Stimulated activated CD4-positive, alpha-beta T cell treated with anti-CD3 and anti-CD28 coated beads, Interleukin-12 subunit alpha, Interleukin-12 subunit beta, amount 100 ng/mL, for 48 hours (primary cell): ENCODE measurements at regions not wholly inside any gene's neighbourhood (a gene's known extent, or its start where the extent isn't known, plus 50 kb on each side); places are given as distances from the start of the nearest gene placed in this dataset.
"Not testable (repeated sequence)": the region's sequence is repeated elsewhere in the genome, so short reads cannot be mapped to it uniquely, and the experiment has no call there.

Experiments used
- DNase-seq, 3 donors: peaks; one replicate each; pipeline ENCODE4 v3.0.0-alpha.2; 2020; ENCODE audit warnings: low read depth in 2 of 3, low spot score in 1 of 3

DNA sequence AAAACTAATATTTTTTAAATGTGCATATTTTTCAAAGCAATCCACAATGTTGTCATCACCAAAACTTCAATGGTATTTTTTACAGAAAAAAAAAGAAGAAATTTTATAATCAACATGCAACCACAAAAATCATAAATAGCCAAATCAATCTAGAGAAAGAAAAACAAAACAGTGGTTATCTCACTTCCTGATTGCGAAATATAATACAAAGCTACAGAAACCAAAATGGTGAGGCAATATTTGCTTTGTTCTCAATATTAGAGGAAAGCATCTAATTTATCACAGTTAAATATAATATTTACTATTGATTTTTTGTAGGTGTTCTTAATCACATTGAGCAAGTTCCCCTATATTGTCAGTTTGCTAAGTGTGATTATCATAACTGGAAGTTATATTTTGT is 720.7 kb upstream of the ADGRB3 start:
- no peak for DNase-seq

DNA sequence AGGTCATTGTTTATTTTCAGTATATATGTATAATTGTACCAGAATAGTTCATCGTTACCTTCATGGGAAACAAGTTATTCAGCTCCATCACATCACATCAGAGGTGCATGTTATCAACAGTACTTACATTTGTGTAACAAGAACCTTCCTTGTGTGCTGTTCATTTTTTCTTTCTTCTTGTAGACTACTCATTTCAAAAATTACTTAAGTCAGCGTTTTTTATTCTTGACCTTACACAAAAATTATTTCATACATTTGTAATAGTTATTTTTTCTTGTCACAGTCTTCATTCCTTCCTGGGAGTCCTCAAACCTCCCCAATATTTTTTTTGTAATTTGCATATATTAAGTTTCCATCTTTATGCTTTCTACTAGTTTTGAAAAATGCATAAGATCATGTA is 725.7 kb upstream of the ADGRB3 start:
- DNase-seq, result no peak

DNA sequence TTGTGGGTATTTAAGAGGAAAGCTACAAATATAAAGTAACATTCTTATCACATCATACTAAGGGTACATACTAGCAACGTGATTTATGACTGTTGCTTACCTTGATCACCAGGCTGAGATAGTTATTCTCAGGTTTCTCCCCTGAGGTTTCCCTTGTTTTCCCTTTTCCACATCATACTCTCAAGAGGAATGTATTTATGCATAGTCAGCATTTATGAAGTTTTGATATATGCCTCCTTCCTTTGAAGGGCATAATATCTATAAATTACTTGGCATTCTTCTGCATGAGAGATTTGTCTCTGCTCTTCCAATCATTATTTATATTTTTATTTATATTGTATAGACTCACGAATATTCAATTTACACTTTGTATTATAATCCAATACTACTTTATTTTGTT is 726.7 kb upstream of the ADGRB3 start:
- no peak for DNase-seq

DNA sequence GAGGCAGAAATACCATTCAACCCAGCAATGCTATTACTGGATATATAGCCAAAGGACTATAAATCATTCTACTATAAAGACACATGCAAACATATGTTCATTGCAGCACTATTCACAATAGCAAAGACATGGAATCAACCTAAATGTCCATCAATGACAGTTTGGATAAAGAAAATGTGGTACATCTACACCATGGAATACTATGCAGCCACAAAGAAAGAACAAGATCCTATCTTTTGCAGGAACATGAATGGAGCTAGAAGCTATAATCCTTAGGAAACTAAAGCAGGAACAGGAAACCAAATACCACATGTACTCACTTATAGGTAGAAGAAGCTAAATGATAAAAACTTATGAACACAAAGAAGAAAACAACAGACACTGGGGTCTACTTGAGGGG is 730.3 kb upstream of the ADGRB3 start:
- not testable (repeated sequence) for DNase-seq

DNA sequence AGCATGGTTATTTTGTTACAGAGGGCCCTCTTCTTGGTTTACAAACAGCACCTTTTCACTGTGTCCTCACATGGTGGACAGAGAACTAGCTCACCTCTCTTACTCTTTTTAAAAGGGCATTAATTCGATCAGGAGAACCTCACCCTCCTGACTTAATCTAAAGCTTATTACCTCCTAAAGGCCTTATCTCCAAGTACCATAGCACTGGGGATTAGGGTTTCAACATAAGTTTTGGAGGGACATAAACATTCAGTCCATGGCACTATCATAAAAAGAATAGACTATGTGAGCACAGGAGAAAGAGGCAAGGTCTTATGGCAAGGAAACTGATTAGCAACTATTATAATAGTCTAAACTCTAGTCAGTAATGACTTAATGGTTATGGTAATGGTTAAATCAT is 736.2 kb upstream of the ADGRB3 start:
- no peak for DNase-seq

DNA sequence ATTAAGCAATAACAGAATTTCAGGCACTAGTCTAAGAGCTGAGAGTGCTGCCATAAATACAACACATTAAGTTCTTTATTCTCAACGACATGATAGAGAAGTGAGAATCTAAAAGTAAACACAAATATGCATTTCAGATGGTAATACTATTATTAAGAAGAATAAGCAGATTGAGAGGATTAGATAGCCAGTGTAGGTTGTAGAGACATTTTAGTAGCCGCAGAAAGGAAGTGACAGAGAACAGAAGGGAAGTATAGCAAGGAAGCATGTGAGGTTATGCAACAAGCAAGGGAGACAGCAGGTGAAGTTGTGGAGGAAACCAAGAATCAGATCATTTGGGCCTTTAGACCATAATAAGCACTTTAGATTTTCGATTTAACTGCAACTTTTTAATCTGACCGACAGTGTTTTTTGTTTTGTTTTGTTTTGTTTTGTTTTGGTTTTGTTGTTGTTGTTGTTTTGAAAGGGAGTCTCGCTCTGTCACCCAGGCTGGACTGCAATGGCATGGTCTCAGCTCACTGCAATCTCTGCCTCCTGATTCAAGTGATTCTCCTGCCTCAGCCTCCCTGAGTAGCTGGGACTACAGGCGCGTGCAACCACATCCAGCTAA is 737.0 kb upstream of the ADGRB3 start:
- no peak for DNase-seq

DNA sequence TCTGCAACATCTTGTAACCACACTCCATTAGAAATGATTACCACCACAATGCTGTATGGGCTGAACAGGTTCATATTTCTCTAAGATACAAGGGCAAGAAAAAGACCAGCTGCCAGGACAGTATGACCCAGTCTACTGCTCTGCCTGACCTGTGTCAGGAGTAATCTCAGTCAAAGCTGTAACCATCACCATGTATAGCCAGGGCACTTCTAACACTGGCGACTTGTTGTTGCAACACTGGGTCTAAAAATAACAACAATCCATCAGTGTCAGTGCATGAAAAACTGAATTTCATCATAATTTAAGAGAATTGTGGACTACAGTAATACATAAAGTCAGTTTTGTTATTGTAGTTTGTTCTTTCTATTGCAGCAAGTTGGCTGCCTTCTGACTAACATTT is 738.6 kb upstream of the ADGRB3 start:
- no peak for DNase-seq

DNA sequence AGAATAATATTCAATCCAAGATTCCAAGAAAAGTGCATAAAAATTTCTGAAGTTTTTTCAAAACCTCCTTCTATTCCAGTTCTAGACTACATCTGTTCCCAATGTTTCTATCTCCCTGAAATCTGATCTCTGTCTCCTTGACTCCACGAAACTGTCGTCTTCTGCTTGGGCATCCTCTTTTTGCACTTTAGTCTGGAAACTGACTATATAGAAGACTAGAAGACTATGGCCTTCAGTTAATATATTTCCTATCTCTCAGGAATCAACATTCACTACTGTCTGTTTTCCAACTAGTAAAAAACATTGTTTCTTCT is 745.4 kb upstream of the ADGRB3 start:
- DNase-seq, result no peak

DNA sequence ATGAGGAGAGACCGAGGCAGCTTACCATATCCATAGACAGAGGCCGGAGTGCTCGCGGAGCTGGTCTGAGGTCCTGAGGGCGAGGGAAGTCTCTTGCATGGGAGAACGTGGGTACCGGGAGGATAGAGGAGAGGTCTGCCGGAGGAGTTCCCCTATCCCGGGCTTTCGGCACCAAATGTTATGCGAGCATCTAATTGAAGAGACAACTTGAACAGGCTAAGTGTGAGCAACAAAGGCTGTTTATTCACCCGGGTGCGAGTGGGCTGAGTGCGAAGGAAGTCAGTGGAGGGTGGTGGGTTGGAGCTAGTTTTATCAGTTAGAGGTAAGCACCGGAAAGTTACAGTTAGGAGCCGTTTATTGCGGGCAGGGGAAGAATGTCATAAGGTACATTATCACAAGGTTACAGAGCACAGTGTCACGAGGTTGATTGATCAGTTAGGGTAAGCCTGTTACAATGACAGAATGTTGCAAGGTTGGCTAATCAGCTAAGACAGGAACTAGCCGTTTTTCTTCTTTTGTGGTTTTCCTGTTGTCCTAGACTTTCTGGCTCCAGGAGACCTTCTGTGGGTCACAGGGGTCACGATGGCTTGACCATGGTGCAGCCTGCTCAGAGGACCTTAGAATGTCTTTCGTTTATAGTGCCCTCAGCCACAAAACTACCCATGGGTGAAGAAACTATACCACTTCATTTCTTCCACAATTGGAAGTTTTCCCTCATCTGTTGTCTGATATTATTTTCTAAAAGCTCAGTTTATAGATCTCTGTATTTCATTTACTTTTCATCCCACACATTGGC is 746.0 kb upstream of the ADGRB3 start:
- no peak for DNase-seq

DNA sequence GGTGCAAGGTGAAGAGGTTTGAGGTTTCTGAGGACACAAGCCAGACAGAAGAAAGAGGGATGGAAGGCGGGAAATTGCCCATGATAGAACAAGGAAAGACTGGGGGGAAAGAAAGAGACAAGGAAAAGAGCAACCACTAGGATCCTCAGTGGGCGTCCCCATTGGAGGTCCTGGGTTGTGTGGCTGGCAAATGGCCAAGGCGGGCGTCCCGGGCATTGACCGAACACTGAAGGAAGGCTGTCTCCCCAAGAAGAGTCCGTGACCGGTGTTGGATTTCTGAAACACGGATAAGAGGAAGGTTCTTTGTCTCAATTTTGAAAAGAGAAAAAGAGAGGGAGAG is 746.6 kb upstream of the ADGRB3 start:
- DNase-seq, result no peak

DNA sequence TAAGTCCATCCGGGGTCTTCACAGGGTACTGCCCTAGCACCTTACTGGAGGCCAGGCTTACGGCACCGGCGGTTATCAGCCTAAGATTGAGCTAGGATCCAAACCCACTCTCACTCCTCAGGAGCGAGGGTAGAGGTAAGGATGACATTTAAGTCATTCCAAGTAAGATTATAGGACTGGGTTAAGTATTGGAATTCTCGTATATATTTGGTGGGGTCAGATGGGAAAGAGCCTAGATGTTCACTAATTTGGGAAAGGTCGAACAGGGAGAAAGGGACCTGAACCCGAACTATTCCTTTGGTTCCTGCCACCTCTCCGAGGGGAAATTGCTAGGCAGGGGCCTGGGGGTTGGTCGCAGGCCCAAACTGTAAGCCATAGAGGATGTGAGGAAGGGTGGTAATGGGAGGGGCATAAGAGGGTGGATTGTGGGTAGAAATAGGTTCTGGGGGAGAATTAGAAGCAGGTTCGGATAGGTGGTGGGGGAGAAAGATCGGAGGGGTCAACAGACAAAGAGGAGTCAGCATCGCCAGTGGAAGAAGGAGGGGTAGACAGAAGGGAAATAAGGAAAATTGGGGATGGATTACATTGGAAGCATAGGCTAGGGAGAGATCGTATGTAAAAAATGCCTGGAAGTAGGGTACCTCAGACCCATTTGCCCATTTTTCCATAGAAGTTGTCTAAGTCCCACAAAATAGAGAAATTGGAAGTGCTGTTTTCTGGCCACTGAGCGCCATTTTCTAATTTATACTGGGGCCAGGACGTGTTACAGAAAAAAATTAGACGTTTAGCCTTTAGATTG is 747.1 kb upstream of the ADGRB3 start:
- no peak for DNase-seq

DNA sequence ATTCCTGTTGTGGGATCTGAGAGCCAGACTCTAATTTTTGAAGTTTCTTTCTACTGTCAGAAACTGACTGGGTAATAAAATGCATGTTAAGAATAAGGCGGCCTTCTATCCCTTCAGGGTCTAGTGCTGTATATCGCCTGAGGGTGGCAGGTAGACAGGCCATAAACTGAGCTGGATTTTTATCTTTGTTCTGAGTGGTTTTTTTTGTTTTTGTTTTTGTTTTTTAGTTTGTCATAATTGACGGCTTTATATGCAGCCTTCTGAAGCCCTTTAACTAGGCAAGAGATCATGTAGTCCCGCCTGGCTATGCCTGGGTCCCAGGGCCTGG is 747.7 kb upstream of the ADGRB3 start:
- no peak for DNase-seq

DNA sequence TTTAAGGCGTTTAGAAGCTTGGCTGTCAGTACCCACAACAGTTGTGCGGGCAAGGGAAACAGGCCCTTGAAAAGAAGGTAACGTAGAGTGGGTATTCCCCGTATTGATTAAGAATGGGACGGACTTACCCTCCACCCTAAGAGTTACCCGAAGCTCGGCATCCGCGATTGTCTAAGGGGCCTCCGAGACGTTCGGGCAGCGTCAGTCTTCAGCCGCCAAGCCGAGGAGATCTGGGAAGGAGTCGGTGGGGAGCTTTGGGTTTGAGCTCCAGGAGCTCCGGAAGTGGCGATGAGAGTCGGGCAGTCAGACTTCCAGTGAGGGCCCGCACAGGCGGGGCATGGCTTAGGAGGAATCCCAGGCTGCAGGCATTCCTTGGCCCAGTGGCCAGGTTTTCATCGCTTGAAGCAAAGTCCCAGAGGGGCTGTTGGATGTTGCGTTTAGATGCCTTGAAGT is 748.2 kb upstream of the ADGRB3 start:
- DNase-seq, result no peak

DNA sequence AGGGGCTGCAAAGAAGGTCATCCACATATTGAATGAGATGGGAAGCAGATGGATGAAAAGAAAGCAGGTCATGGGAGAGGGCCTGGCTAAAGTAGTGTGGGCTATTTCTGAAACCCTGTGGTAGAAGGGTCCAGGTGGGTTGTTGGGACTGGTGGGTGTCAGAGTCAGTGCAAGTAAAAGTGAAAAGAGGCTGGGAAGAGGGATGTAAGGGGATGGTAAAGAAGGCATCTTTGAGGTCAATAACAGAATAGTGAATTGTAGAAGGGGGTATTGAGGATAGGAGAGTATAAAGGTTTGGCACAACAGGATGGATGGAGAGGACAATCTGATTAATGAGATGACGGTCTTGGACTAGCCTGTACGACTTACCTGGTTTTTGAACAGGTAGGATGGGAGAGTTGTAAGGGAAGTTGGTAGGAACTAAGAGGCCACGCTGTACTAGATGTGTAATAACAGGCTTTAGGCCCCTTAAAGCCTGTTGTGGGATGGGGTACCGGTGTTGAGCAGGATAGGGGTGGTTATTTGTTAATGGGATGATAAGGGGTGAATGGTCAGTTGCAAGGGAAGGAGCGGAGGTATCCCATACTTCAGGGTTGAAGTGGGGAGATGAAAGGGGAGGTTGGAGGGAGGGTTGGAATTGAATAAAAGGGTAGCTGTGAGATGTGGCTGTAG is 748.9 kb upstream of the ADGRB3 start:
- DNase-seq, result no peak

DNA sequence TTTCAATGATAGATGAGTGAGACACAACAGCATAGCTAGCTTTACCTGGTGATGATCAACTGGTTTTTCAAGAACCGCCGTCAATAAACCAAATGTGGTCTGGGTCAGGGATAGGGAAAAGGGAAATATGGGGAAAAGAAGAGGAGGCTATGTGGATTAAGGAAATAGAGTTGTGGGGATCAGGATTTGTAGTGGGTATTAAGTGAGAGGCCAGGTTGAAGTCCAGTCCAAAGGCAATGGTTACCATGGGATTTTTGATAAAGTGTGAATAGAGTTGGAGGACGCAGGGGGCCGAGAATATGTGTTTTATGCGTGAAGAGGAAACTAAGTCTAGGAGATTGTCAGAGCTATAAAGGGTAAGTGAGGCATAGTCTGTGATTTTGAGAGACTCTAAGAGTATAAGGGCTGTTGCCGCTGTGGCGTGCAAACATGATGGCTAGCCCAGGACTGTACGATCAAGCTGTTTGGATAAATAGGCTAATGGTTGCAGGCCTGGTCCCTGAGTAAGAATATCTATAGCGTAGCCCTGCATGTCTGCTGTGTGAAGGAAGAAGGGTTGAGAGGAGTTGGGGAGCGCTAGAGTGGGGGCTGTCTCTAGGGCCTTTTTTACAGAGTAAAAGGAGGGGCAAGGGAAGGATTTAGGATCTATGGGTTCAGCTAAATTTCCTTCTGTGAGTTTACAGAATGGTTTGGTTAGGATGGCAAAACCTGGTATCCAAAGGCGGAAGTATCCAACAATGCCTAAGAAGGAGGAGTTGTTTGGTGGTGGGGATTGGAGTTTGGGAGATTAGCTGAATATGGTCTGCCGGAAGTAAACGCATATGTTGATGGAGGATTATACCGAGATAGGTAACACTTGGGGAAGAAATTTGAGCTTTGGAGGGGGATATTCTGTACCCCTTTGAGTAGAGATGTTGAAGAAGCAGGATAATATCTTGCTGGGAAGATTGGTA is 749.7 kb upstream of the ADGRB3 start:
- DNase-seq, result no peak

DNA sequence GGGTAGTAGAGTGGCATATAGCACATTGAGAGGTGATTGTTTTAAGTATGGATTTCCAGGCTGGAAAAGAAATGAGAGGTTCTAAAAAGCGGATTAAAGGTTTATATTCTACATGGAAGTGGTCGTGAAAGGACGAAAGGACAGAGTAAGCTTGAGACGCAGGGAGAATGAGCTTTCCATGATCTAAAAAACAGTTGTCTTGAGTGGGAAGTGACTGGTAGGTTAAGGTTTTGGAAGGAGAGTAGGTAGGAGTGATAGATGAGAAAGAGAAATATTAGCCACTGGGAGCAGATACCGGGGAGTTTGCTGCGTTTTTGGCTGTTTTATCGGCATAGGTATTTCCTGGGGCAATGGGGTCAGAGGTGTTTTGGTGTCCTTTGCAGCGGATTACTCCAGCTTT is 750.6 kb upstream of the ADGRB3 start:
- no peak for DNase-seq

DNA sequence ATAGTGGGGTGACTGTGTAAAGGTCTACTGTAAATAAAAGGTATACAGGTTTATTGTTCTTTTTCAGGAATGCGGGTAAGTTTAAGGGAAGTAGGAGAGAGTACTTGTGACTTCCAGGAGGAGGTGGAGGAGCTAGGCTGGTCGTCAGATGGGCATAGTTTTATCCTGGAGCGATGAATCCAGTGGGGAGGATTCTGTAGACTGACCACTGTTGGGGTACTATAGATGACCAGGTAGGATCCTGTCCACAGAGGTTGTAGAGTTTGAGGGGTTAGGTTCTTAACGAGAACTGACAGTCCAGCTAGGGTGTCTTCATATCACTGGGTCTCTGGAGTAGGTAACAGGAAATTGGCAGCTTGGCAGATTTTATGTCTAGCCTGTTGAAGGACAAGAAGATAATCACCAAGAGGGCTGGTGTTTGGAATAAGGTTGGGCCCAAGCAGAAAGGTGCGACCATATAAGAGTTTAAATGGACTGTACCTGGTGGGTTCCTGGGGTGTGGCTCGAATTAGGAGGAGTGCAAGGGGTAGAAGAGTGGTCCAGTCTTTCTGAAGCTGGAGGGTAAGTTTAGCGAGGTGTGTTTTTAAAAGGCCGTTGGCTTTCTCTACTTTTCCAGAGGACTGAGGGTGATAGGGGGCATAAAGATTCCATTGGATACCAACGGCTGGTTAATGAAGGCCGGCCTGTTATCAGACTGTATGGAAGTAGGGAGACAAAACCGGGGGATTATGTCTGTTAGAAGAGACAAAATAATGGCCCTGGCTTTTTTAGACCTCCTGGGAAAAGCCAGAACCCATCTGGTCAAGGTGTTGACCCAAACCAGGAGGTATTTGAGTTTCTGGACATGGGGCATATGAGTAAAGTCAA is 751.3 kb upstream of the ADGRB3 start:
- no peak for DNase-seq

DNA sequence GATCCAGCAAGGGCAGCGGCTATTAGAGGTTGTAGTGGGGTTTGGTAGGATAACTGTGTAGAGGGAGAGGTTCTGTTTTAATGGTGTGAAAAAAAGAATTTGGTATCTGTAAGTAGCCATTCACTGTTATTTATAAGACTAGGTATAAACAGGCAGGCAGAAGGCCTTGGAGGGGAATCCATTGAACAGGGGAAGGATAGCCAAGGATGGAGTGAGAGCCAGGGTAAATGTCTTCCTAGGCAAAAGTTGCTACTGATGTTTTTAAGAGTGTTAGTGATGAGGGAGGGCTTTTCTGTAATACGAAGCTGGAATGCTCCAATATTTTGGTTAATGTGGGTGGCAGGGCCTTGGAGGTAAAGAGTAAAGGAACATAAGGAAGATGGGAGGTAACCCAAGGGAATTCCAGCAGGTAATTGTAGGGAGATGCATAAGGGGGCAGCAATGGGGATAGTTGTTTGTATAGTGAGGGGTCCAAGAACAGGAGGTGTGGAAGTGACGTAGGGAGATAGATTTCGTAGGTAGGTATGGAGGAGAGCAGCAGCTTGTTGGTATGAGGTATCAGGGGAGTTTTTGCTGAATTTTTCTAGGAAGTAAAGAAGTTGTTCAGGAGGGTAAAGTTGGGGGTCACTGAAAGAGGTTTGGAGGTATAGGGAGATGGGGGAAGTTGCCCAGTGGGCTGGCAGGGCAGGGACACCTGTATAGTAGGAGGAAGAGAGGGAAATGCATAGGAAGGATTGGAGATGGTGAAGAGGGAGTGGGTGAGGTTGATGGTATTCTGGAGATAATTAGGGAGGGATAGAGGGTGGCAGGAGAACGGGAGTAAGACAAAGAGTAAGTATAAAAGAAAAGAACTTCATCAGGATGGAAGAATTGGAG is 752.4 kb upstream of the ADGRB3 start:
- DNase-seq, result no peak

DNA sequence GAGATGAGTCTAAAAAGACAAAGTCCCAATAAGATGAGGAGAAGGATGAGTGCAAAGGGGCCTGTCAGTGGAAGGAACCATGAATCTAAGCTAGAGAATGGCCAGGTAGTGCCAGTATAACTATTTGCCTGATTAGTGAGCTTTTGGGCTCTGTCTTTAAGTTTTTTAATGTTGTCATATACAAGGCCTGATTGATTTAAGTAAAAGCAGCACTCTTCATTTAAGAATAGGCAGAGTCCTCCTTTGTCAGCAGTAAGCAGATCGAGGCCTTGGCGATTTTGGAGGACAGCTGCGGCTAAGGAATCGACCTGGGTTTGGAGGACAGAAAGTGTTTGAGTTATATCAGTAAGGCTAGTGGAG is 753.4 kb upstream of the ADGRB3 start:
- no peak for DNase-seq
